NCI-H2171 (cell line): ENCODE measurements at regions not wholly inside any gene's neighbourhood (a gene's known extent, or its start where the extent isn't known, plus 50 kb on each side); places are given as distances from the start of the nearest gene placed in this dataset.
A peak's percentile ranks its signal among the peaks of the same experiment; 100 is the strongest.

Experiments
- DNase-seq: peaks from one replicate; lab custom pipeline; 2025; lab: John Stamatoyannopoulos, UW

- DNase-seq, result no peak
These were observed 140.4 kb upstream of the IPO9 start for GRCh38 chr1:201688514-201688913.

- no peak for DNase-seq
These were observed 139.3 kb upstream of the IPO9 start for GRCh38 chr1:201689647-201690046.

GRCh38 chr1:201690528-201690927, 138.4 kb upstream of the IPO9 start:
- no peak for DNase-seq

- no peak for DNase-seq
These were observed 137.0 kb upstream of the IPO9 start for GRCh38 chr1:201691716-201692554.

GRCh38 chr1:201692555-201693394, 136.2 kb upstream of the IPO9 start:
- peak; percentile 98 for DNase-seq

- no peak for DNase-seq
These were observed 134.9 kb upstream of the IPO9 start for GRCh38 chr1:201693890-201694607.

- no peak for DNase-seq
These were observed 134.2 kb upstream of the IPO9 start for GRCh38 chr1:201694608-201695335.

GRCh38 chr1:201695607-201696006, 133.3 kb upstream of the IPO9 start:
- no peak for DNase-seq

- no peak for DNase-seq
These were observed 132.7 kb upstream of the IPO9 start for GRCh38 chr1:201696217-201696761.

GRCh38 chr1:201697174-201697573, 131.8 kb upstream of the IPO9 start:
- DNase-seq, result peak; percentile 74

GRCh38 chr1:201701831-201702230, 127.1 kb upstream of the IPO9 start:
- no peak for DNase-seq

- DNase-seq, result peak; percentile 98
These were observed 126.0 kb upstream of the IPO9 start for GRCh38 chr1:201702936-201703335.

- peak; percentile 66 for DNase-seq
These were observed 125.1 kb upstream of the IPO9 start for GRCh38 chr1:201703621-201704438.

- DNase-seq, result no peak
These were observed 124.5 kb upstream of the IPO9 start for GRCh38 chr1:201704439-201704792.

- DNase-seq, result no peak
These were observed 123.6 kb upstream of the IPO9 start for GRCh38 chr1:201705389-201705788.

GRCh38 chr1:201706109-201706508, 122.8 kb upstream of the IPO9 start:
- DNase-seq, result no peak

- DNase-seq, result no peak
These were observed 121.9 kb upstream of the IPO9 start for GRCh38 chr1:201707027-201707426.

- DNase-seq, result no peak
These were observed 121.3 kb upstream of the IPO9 start for GRCh38 chr1:201707656-201708055.

- no peak for DNase-seq
These were observed 120.9 kb upstream of the IPO9 start for GRCh38 chr1:201708085-201708512.

- DNase-seq, result no peak
These were observed 120.3 kb upstream of the IPO9 start for GRCh38 chr1:201708691-201709090.
